WERI-Rb-1 (cell line): ENCODE measurements at regions not wholly inside any gene's neighbourhood (a gene's known extent, or its start where the extent isn't known, plus 50 kb on each side); places are given as distances from the start of the nearest gene placed in this dataset.

Experiments used
- DNase-seq: peaks from one replicate; pipeline ENCODE4 v3.0.0-alpha.2; 2020
- H3K27ac ChIP-seq: fragments of 250-450 bp; sonication (Bioruptor Pico); 2 replicates; pipeline ENCODE4 v1.5.1; 2020; ENCODE audit warnings: mild to moderate bottlenecking, moderate library complexity
- H3K27me3 ChIP-seq: fragments of 250-450 bp; sonication (Bioruptor Pico); 2 replicates; pipeline ENCODE4 v1.5.1; 2021; ENCODE audit warnings: mild to moderate bottlenecking, low read depth, moderate library complexity; ENCODE audit not compliant: insufficient read depth, severe bottlenecking
- H3K36me3 ChIP-seq: fragments of 250-450 bp; sonication (Bioruptor Pico); 2 replicates; pipeline ENCODE4 v1.5.1; 2020; ENCODE audit warnings: mild to moderate bottlenecking, moderate library complexity
- H3K4me3 ChIP-seq: 2 replicates; pipeline ENCODE4 v1.5.1; 2011; ENCODE audit warnings: low read depth, mild to moderate bottlenecking, control low read depth, low read length
- H3K9me3 ChIP-seq: fragments of 250-450 bp; sonication (Bioruptor Pico); 2 replicates; pipeline ENCODE4 v1.5.1; 2021; ENCODE audit warnings: mild to moderate bottlenecking, moderate library complexity; ENCODE audit not compliant: severe bottlenecking
- CTCF ChIP-seq: IDR thresholded peaks from 2 replicates; pipeline ENCODE4 v1.5.1; 2011; ENCODE audit warnings: low read depth, mild to moderate bottlenecking, control low read depth, inconsistent platforms, low read length

DNA sequence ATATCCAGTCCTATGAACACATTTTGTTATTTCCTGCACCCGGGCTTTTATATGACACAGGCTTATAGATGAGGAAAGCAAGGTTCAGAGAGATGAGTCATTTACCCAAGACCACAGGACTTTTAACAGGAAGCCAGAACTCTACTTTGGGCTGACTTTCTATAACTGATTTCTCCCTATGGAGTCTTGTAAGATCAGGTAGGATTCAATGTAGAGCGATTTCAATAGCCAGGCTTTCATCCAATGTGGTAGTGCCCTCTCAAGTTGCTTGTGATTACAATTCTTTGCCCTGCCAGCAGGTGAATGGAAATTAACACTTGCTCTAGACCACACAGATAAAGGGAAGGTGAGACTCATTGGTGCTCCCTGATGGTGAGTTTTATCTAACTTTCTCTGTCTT is 378.3 kb downstream of the INSC start:
- Histone ChIP-seq H3K4me3 (no peak overlapping the region), H3K27ac (no peak overlapping the region), H3K27me3 (peaks cover 20% of the 10 kb centered on the region), H3K9me3 (no peaks in the 10 kb centered on the region), H3K36me3 (no peaks in the 10 kb centered on the region)
- TF ChIP-seq CTCF: no peak
- no peak for DNase-seq

DNA sequence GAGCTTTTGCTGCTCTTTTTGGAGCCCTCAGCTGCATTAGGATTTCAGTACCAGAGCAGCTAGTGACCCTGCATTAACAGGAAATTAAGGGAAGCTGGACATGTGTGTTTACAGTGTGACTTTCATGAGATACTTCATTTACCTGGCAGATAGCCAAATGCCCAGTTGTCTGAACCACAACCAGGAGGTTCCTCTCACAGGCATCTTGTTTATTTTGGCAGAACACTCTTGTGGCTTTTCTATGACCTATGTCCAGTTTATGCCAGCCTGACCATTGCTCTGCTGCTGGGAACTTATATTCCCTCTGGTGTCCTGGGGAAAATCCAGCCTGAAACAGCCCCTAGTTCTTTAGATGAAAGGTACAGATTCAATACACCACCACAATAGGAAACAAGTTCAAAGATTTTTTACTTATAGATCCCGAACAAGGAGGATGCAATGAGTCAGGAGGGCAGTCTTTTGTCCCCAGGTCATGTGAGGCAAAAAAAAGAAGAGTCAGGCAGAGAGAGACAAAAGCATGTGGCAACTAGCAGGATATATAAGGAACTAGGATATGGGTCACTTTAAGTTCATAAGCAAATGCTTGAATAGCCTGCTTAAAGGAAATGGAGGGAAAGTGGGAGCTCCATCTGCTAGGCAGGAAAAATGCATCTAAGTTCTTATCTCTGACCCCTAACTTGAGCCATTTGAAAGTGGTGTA is 379.3 kb downstream of the INSC start:
- Histone ChIP-seq H3K4me3 (no peak overlapping the region), H3K9me3 (no peaks in the 10 kb centered on the region), H3K36me3 (no peaks in the 10 kb centered on the region), H3K27me3 (peaks cover 20% of the 10 kb centered on the region), H3K27ac (no peak overlapping the region)
- DNase-seq: no peak
- no peak for TF ChIP-seq CTCF

DNA sequence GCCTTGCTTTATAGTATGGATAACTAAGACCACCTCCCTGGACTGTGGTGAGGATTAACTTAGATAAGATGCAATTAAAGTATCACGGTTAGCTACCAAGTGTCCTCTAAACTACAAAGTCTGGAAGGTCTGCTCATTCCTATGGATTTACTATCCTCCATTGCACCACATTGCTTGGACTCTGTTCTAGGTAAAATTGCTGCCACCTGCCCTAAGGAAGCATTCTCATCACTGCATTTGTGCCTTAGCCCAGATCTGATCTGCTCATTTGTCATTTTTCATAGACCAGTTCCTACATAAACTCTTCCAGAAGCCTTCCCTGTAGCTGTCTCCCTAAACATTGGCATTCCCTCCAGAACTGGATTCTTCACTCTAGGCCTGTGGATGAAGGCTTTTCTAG is 380.0 kb downstream of the INSC start:
- no peaks in the 10 kb centered on the region for H3K36me3 ChIP-seq
- no peak overlapping the region for H3K27ac ChIP-seq
- no peak overlapping the region for H3K4me3 ChIP-seq
- no peak for TF ChIP-seq CTCF
- H3K9me3 ChIP-seq: no peaks in the 10 kb centered on the region
- H3K27me3 ChIP-seq: peaks cover 20% of the 10 kb centered on the region
- DNase-seq: no peak

DNA sequence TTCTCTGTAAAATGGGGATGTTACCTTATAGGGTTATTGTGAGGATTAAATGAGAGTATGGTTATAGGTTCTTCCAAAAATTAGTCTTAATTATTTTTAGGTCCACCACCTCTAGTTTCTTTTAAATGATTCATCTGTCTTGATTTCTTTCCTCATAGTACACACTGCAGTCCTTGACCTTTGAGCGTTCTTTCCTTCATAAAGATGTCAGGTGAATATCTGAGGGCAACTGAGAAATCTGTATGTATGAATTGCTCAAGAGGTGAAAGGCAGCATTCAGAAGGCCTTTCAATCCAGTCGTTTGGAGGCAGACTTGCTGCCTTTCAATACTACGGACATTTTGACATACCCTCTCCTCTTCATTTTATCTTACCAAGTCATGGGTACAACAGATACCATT is 380.7 kb downstream of the INSC start:
- peaks cover 20% of the 10 kb centered on the region for H3K27me3 ChIP-seq
- no peak for TF ChIP-seq CTCF
- H3K27ac ChIP-seq: no peak overlapping the region

DNA sequence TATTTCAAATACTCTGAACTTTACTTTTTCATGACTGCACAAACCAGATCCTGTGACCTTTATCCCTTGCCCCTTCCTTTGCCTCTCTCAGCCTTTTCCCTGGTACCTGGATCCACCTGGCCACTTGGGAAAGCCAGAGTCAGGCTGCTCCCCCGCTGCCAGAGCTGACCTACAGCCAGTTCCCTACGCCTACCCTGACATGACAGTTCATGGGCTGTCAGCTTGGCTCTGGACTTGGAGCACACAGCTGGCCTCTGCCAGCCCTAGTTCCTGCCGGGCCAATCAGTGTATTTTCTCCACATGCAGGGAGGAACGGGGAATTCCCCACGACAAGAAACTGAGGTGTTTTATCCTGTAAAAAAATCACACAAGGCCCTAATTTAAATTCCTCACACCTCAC is 382.6 kb downstream of the INSC start:
- no peaks in the 10 kb centered on the region for H3K36me3 ChIP-seq
- no peak overlapping the region for H3K4me3 ChIP-seq
- no peak overlapping the region for H3K27ac ChIP-seq
- no peak for TF ChIP-seq CTCF
- peaks cover 15% of the 10 kb centered on the region for H3K27me3 ChIP-seq
- no peaks in the 10 kb centered on the region for H3K9me3 ChIP-seq
- DNase-seq: no peak

More for the DNA sequence above, 380.7 kb downstream of the INSC start:
- Histone ChIP-seq H3K36me3 (no peaks in the 10 kb centered on the region), H3K4me3 (no peak overlapping the region), H3K9me3 (no peaks in the 10 kb centered on the region)
- no peak for DNase-seq

DNA sequence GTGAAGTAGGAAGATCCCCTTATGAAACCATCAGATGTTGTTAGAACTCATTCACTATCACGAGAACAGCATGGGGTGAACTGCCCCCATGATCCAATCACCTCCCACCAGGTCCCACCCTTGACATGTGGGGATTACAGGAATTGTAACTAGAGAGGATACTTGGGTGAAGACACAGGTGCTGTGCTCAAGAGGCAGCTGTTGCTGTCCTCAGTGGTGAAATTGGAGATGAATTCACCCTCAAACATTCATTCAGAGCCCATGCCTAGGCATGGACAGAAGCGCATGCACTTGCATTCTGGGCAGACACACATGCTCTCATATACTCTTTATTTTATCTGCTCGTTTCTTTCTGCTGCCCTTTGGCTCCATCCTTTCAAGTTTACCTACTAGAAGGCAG is 385.0 kb downstream of the INSC start:
- no peak for DNase-seq
- H3K27me3 ChIP-seq: peaks cover 15% of the 10 kb centered on the region
- no peaks in the 10 kb centered on the region for H3K9me3 ChIP-seq
- H3K27ac ChIP-seq: no peak overlapping the region
- no peak overlapping the region for H3K4me3 ChIP-seq
- TF ChIP-seq CTCF: no peak
- no peaks in the 10 kb centered on the region for H3K36me3 ChIP-seq
